Astrocyte (in vitro differentiated cells and primary cell): ENCODE measurements at regions not wholly inside any gene's neighbourhood (a gene's known extent, or its start where the extent isn't known, plus 50 kb on each side); places are given as distances from the start of the nearest gene placed in this dataset.

Experiments used
- EZH2 ChIP-seq: IDR thresholded peaks from 2 replicates; pipeline ENCODE4 v1.6.1; 2012; ENCODE audit warnings: mild to moderate bottlenecking, low read length, inconsistent platforms; ENCODE audit not compliant: insufficient read depth
- TF ChIP-seq, protein P1 (sequence below): IDR thresholded peaks from 2 replicates; pipeline ENCODE4 v1.5.1; 2011; ENCODE audit warnings: low read depth, mild to moderate bottlenecking, inconsistent platforms, low read length, moderate library complexity; ENCODE audit not compliant: insufficient read depth

DNA sequence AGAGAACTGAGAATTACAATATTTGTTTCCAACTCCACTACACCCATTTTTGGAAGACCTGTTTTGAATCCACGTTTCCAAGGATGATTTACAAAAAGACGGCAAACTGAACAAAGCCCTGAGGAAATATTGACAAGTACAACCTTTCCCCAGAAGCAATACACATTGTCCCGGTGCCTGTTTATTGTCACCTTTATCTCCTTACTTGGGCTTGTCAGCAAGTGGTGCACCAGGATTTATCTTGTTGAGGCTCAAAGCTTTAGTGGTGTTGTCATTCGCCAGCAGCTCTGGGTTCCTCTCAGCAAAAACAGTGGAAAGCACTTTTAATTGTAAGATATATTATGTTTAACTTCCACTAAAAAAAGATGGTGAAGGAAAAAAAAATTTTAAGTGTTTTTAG is 1191.9 kb upstream of the TENM4 start:
- TF ChIP-seq, protein P1, sequence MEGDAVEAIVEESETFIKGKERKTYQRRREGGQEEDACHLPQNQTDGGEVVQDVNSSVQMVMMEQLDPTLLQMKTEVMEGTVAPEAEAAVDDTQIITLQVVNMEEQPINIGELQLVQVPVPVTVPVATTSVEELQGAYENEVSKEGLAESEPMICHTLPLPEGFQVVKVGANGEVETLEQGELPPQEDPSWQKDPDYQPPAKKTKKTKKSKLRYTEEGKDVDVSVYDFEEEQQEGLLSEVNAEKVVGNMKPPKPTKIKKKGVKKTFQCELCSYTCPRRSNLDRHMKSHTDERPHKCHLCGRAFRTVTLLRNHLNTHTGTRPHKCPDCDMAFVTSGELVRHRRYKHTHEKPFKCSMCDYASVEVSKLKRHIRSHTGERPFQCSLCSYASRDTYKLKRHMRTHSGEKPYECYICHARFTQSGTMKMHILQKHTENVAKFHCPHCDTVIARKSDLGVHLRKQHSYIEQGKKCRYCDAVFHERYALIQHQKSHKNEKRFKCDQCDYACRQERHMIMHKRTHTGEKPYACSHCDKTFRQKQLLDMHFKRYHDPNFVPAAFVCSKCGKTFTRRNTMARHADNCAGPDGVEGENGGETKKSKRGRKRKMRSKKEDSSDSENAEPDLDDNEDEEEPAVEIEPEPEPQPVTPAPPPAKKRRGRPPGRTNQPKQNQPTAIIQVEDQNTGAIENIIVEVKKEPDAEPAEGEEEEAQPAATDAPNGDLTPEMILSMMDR, result no peak
- TF ChIP-seq EZH2, result no peak
